K562 (cell line): ENCODE measurements at regions not wholly inside any gene's neighbourhood (a gene's known extent, or its start where the extent isn't known, plus 50 kb on each side); places are given as distances from the start of the nearest gene placed in this dataset.

Experiments
- EHMT2 ChIP-seq: fragments of 450-650 bp; IDR thresholded peaks from 2 replicates; pipeline ENCODE4 v1.6.1; 2018; ENCODE audit warnings: antibody characterized with exemption
- FOXA1 ChIP-seq: fragments of 450-650 bp; IDR thresholded peaks from 2 replicates; pipeline ENCODE4 v1.6.1; 2016; ENCODE audit warnings: mild to moderate bottlenecking, borderline replicate concordance
- GATAD2A ChIP-seq: fragments of 450-650 bp; IDR thresholded peaks from 2 replicates; pipeline ENCODE4 v1.6.1; 2017
- HCFC1 ChIP-seq: IDR thresholded peaks from 2 replicates; pipeline ENCODE4 v1.6.1; 2012; ENCODE audit warnings: low read depth, low read length, improper control_type of control experiment
- HDAC3 ChIP-seq: fragments of 450-650 bp; IDR thresholded peaks from 2 replicates; pipeline ENCODE4 v1.6.1; 2018; ENCODE audit warnings: borderline replicate concordance, mild to moderate bottlenecking, moderate library complexity; ENCODE audit not compliant: partially characterized antibody
- HDGF ChIP-seq: fragments of 450-650 bp; IDR thresholded peaks from 2 replicates; pipeline ENCODE4 v1.6.1; 2016
- HMG20A ChIP-seq: fragments of 450-650 bp; formaldehyde crosslinking; conservative IDR thresholded peaks from 2 replicates; pipeline ENCODE4 v1.4.0; 2020; ENCODE audit warnings: mild to moderate bottlenecking, mixed read lengths
- MAFF ChIP-seq: IDR thresholded peaks from 2 replicates; pipeline ENCODE4 v1.6.1; 2012; ENCODE audit warnings: low read length, improper control_type of control experiment
- MAFG ChIP-seq: fragments of 450-650 bp; conservative IDR thresholded peaks from 2 replicates; pipeline ENCODE4 v1.6.1; 2016; ENCODE audit warnings: missing genetic modification characterization, missing compliant biosample characterization
- MAFK ChIP-seq: IDR thresholded peaks from 2 replicates; pipeline ENCODE4 v1.6.1; 2011; ENCODE audit warnings: low read length, improper control_type of control experiment
- MEF2D ChIP-seq: conservative IDR thresholded peaks from 2 replicates; pipeline ENCODE4 v1.6.1; 2016; ENCODE audit warnings: low read depth, missing genetic modification characterization, missing compliant biosample characterization
- NFE2L1 ChIP-seq: fragments of 450-650 bp; IDR thresholded peaks from 2 replicates; pipeline ENCODE4 v1.6.1; 2016; ENCODE audit warnings: missing genetic modification characterization, low read depth, mild to moderate bottlenecking, missing compliant biosample characterization, moderate library complexity, borderline replicate concordance
- SMAD3 ChIP-seq: fragments of 450-650 bp; formaldehyde crosslinking; conservative IDR thresholded peaks from 2 replicates; pipeline ENCODE4 v1.4.0; 2020; ENCODE audit warnings: mild to moderate bottlenecking
- SPI1 ChIP-seq: IDR thresholded peaks from 2 replicates; pipeline ENCODE4 v1.6.1; 2011; ENCODE audit warnings: low read depth, low read length, control low read depth, borderline replicate concordance
- TCFL5 ChIP-seq: fragments of 250-450 bp; sonication (Bioruptor Pico); conservative IDR thresholded peaks from 2 replicates; pipeline ENCODE4 v1.6.1; 2021; ENCODE audit warnings: mild to moderate bottlenecking, moderate library complexity, matching md5 sums
- THRAP3 ChIP-seq: fragments of 450-650 bp; IDR thresholded peaks from 2 replicates; pipeline ENCODE4 v1.6.1; 2016; ENCODE audit warnings: mild to moderate bottlenecking, inconsistent platforms, borderline replicate concordance
- ZFPM2 ChIP-seq: fragments of 250-450 bp; sonication (Bioruptor Pico); IDR thresholded peaks from 2 replicates; pipeline ENCODE4 v1.5.1; 2022; ENCODE audit warnings: mild to moderate bottlenecking
- ZNF316 ChIP-seq: fragments of 450-650 bp; IDR thresholded peaks from 2 replicates; pipeline ENCODE4 v1.6.1; 2016
- ZNF586 ChIP-seq: fragments of 450-650 bp; formaldehyde crosslinking; conservative IDR thresholded peaks from 2 replicates; pipeline ENCODE4 v1.4.0; 2020; ENCODE audit warnings: mild to moderate bottlenecking, moderate library complexity
- ZNF707 ChIP-seq: fragments of 250-450 bp; sonication (Bioruptor Pico); conservative IDR thresholded peaks from 2 replicates; pipeline ENCODE4 v1.8.0; 2022; ENCODE audit warnings: inconsistent platforms, mild to moderate bottlenecking, moderate library complexity
- ZNF830 ChIP-seq: fragments of 250-450 bp; sonication (Bioruptor Pico); IDR thresholded peaks from 2 replicates; pipeline ENCODE4 v1.5.0; 2021; ENCODE audit warnings: mild to moderate bottlenecking
- TF ChIP-seq, protein P1 (sequence below): fragments of 250-450 bp; sonication (Bioruptor Pico); IDR thresholded peaks from 2 replicates; pipeline ENCODE4 v1.5.0; 2021; ENCODE audit warnings: mild to moderate bottlenecking, borderline replicate concordance
- TF ChIP-seq, protein P2 (sequence below): fragments of 450-650 bp; formaldehyde crosslinking; IDR thresholded peaks from 2 replicates; pipeline ENCODE4 v1.4.0; 2020; ENCODE audit warnings: mild to moderate bottlenecking, moderate library complexity
- TF ChIP-seq, protein P3 (sequence below), 3 experiments: fragments of 200-800 bp in 1 of 3; sonication (Bioruptor generic) in 1 of 3; sonication (generic) in 1 of 3; formaldehyde crosslinking in 1 of 3; IDR thresholded peaks; 2 replicates each; pipeline versions ENCODE4 v1.6.1 to v1.8.0; 2016 to 2022; ENCODE audit warnings: mild to moderate bottlenecking in 2 of 3, missing compliant biosample characterization in 2 of 3, missing genetic modification characterization in 2 of 3, missing genetic modification reagents in 1 of 3
- TF ChIP-seq, protein P4 (sequence below): fragments of 450-650 bp; formaldehyde crosslinking; IDR thresholded peaks from 2 replicates; pipeline ENCODE4 v1.4.0; 2020; ENCODE audit warnings: mild to moderate bottlenecking
- TF ChIP-seq, protein P5 (sequence below): fragments of 450-650 bp; IDR thresholded peaks from 2 replicates; pipeline ENCODE4 v1.6.1; 2016; ENCODE audit warnings: low read depth, mild to moderate bottlenecking, moderate library complexity

DNA sequence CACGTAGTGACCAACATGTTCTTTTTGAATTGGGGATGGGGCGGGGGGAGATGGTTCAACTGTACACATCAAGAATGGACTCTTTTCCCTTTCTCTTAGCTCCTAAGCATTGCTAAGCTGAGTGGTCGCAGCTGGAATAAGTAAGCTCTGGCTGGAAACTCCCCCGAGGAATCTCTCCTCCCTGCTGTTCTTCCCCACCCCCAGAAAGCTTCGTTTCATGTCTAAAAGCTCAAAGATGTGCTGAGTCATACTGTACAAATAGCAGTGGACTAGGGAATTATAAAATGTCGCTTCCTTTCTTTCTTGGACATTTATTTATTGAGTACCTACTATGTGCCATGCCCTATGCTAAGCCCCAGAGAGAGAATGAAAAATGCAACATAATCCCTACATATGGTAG lies 191.1 kb upstream of the ADO start (continued):
- TF ChIP-seq TCFL5 (CRISPR knock-in tag) (no peak), SPI1 (no peak), HCFC1 (no peak), MAFK (peak; percentile 62; the same call in 1 of the 2 replicates), ZFPM2 (CRISPR knock-in tag) (no peak), ZNF707 (CRISPR knock-in tag) (no peak), HDGF (no peak), MEF2D (tag) (no peak), SMAD3 (CRISPR knock-in tag) (no peak), GATAD2A (no peak), MAFF (peak; percentile 72), FOXA1 (no peak), MAFG (peak; percentile 81), ZNF586 (no peak), HDAC3 (no peak), NFE2L1 (tag) (peak; percentile 66), ZNF316 (peak; percentile 72), ZNF830 (no peak), EHMT2 (no peak), THRAP3 (no peak), HMG20A (CRISPR knock-in tag) (no peak)
- TF ChIP-seq, protein P1, sequence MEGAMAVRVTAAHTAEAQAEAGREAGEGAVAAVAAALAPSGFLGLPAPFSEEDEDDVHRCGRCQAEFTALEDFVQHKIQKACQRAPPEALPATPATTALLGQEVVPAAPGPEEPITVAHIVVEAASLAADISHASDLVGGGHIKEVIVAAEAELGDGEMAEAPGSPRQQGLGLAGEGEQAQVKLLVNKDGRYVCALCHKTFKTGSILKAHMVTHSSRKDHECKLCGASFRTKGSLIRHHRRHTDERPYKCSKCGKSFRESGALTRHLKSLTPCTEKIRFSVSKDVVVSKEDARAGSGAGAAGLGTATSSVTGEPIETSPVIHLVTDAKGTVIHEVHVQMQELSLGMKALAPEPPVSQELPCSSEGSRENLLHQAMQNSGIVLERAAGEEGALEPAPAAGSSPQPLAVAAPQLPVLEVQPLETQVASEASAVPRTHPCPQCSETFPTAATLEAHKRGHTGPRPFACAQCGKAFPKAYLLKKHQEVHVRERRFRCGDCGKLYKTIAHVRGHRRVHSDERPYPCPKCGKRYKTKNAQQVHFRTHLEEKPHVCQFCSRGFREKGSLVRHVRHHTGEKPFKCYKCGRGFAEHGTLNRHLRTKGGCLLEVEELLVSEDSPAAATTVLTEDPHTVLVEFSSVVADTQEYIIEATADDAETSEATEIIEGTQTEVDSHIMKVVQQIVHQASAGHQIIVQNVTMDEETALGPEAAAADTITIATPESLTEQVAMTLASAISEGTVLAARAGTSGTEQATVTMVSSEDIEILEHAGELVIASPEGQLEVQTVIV (CRISPR knock-in tag) = no peak
- TF ChIP-seq, protein P2, sequence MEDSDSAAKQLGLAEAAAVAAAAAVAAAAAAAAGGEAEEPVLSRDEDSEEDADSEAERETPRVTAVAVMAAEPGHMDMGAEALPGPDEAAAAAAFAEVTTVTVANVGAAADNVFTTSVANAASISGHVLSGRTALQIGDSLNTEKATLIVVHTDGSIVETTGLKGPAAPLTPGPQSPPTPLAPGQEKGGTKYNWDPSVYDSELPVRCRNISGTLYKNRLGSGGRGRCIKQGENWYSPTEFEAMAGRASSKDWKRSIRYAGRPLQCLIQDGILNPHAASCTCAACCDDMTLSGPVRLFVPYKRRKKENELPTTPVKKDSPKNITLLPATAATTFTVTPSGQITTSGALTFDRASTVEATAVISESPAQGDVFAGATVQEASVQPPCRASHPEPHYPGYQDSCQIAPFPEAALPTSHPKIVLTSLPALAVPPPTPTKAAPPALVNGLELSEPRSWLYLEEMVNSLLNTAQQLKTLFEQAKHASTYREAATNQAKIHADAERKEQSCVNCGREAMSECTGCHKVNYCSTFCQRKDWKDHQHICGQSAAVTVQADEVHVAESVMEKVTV (CRISPR knock-in tag) = no peak
- TF ChIP-seq, protein P3, sequence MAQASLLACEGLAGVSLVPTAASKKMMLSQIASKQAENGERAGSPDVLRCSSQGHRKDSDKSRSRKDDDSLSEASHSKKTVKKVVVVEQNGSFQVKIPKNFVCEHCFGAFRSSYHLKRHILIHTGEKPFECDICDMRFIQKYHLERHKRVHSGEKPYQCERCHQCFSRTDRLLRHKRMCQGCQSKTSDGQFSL (CRISPR knock-in tag; IDR thresholded peaks at IDR 0.05) = no peak
- TF ChIP-seq, protein P3 (tag; IDR thresholded peaks at IDR 0.05) = no peak
- TF ChIP-seq, protein P4, sequence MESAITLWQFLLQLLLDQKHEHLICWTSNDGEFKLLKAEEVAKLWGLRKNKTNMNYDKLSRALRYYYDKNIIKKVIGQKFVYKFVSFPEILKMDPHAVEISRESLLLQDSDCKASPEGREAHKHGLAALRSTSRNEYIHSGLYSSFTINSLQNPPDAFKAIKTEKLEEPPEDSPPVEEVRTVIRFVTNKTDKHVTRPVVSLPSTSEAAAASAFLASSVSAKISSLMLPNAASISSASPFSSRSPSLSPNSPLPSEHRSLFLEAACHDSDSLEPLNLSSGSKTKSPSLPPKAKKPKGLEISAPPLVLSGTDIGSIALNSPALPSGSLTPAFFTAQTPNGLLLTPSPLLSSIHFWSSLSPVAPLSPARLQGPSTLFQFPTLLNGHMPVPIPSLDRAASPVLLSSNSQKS = no peak
- TF ChIP-seq, protein P5, sequence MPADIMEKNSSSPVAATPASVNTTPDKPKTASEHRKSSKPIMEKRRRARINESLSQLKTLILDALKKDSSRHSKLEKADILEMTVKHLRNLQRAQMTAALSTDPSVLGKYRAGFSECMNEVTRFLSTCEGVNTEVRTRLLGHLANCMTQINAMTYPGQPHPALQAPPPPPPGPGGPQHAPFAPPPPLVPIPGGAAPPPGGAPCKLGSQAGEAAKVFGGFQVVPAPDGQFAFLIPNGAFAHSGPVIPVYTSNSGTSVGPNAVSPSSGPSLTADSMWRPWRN = no peak
